ENCODE measurements at regions not wholly inside any gene's neighbourhood (a gene's known extent, or its start where the extent isn't known, plus 50 kb on each side); places are given as distances from the start of the nearest gene placed in this dataset.

DNA sequence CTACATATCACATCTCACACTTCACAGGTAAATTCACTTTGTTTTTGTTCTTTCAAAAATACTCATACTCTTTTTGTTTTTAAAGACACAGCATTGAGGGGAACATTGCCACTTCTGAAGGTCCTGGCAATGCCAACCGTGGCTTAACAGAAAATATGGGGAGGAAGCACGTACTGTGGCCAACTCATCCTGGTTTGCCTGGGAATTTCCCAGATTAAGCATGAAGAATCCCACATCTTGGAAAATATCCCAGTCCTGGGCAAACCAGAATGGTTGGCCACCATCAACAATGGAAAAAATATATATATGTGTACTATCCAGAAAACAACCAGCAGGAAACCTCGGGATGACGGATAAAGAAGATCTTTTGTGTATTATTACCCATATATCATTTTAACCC is 1032.2 kb upstream of the SLC10A2 start:
- no peak overlapping the region for H3K27ac ChIP-seq (ENCODE audit: low read depth, low read length)
- H3K4me2 ChIP-seq (ENCODE audit: low read length): no peak overlapping the region

DNA sequence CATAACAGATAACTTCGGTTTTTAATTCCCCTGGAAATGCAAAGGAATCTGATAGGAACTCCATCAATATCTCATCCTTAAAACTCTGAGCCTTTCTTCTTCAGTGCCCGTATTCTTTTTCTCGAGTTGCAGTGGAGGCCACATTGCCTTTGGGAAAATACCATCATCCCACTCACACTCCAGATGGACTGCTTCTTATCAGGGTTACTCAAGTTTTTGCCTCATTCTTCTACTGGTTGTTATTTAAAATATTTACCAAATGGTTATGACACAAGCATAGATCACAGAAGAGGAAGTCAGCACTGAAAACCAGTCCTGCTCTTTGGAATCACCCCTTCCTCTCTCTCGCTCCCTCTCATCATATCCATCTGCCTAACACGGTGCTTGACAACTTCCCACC is 1020.5 kb upstream of the SLC10A2 start:
- no peak overlapping the region for H3K4me2 ChIP-seq (ENCODE audit: low read length)
- H3F3A ChIP-seq (ENCODE audit: control insufficient read depth, insufficient read depth): no peaks in the 10 kb centered on the region
- no peaks in the 10 kb centered on the region for H4K20me1 ChIP-seq (ENCODE audit: control insufficient read depth, insufficient read depth, low read depth, low read length)
- H3K79me2 ChIP-seq (ENCODE audit: control insufficient read depth, low read length): no peaks in the 10 kb centered on the region
- H3K27me3 ChIP-seq (ENCODE audit: control insufficient read depth, low read length): no peaks in the 10 kb centered on the region
- H3K4me3 ChIP-seq (ENCODE audit: low read length): no peak overlapping the region
- H3K9me3 ChIP-seq (ENCODE audit: control insufficient read depth, insufficient read depth, low read length): no peaks in the 10 kb centered on the region
- TF ChIP-seq, protein P1, sequence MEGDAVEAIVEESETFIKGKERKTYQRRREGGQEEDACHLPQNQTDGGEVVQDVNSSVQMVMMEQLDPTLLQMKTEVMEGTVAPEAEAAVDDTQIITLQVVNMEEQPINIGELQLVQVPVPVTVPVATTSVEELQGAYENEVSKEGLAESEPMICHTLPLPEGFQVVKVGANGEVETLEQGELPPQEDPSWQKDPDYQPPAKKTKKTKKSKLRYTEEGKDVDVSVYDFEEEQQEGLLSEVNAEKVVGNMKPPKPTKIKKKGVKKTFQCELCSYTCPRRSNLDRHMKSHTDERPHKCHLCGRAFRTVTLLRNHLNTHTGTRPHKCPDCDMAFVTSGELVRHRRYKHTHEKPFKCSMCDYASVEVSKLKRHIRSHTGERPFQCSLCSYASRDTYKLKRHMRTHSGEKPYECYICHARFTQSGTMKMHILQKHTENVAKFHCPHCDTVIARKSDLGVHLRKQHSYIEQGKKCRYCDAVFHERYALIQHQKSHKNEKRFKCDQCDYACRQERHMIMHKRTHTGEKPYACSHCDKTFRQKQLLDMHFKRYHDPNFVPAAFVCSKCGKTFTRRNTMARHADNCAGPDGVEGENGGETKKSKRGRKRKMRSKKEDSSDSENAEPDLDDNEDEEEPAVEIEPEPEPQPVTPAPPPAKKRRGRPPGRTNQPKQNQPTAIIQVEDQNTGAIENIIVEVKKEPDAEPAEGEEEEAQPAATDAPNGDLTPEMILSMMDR (IDR thresholded peaks at IDR 0.05; ENCODE audit: low read depth, low read length, poor library complexity, severe bottlenecking): no peak
- no peak for TF ChIP-seq EZH2phosphoT487 (IDR thresholded peaks at IDR 0.05; ENCODE audit: borderline replicate concordance, low read length)
- H3K4me1 ChIP-seq (ENCODE audit: control insufficient read depth, low read length): no peaks in the 10 kb centered on the region
- no peaks in the 10 kb centered on the region for H3K9me2 ChIP-seq (replicated peaks; ENCODE audit: control insufficient read depth, low read length)
- no peak overlapping the region for H3K27ac ChIP-seq (ENCODE audit: low read depth, low read length)
- no peaks in the 10 kb centered on the region for H3K36me3 ChIP-seq (ENCODE audit: control insufficient read depth, low read length)

More for the DNA sequence above, 1032.2 kb upstream of the SLC10A2 start:
- TF ChIP-seq, protein P1 (IDR thresholded peaks at IDR 0.05; ENCODE audit: low read depth, low read length, poor library complexity, severe bottlenecking): no peak
- TF ChIP-seq EZH2phosphoT487 (IDR thresholded peaks at IDR 0.05; ENCODE audit: borderline replicate concordance, low read length): no peak
- Histone ChIP-seq H3K4me3 (ENCODE audit: low read length) (no peak overlapping the region), H4K20me1 (ENCODE audit: control insufficient read depth, insufficient read depth, low read depth, low read length) (no peaks in the 10 kb centered on the region), H3K27me3 (ENCODE audit: control insufficient read depth, low read length) (no peaks in the 10 kb centered on the region), H3K79me2 (ENCODE audit: control insufficient read depth, low read length) (no peaks in the 10 kb centered on the region), H3F3A (ENCODE audit: control insufficient read depth, insufficient read depth) (no peaks in the 10 kb centered on the region), H3K9me2 (replicated peaks; ENCODE audit: control insufficient read depth, low read length) (no peaks in the 10 kb centered on the region), H3K9me3 (ENCODE audit: control insufficient read depth, insufficient read depth, low read length) (no peaks in the 10 kb centered on the region), H3K4me1 (ENCODE audit: control insufficient read depth, low read length) (no peaks in the 10 kb centered on the region), H3K36me3 (ENCODE audit: control insufficient read depth, low read length) (no peaks in the 10 kb centered on the region)

DNA sequence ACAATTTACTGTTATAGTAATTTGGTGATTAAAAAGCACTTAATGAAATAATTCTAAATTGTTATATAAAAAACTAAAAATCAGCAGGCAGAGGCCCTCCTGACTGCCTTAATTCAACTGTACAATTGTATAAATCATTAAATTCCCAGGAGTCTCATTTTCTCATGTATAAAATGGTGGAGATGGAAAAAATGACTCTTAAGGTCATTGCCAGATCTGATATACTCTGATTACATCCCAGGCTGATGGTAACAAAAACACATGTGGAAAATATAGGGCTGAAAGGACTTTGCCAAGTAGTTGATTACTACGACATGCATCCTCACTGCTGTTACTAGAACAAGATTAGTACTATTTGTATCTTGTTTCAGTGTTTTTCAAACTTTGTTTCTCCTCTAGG is 1020.0 kb upstream of the SLC10A2 start:
- H4K20me1 ChIP-seq (ENCODE audit: control insufficient read depth, insufficient read depth, low read depth, low read length): no peaks in the 10 kb centered on the region
- no peaks in the 10 kb centered on the region for H3K27me3 ChIP-seq (ENCODE audit: control insufficient read depth, low read length)
- H3F3A ChIP-seq (ENCODE audit: control insufficient read depth, insufficient read depth): no peaks in the 10 kb centered on the region
- no peak overlapping the region for H3K27ac ChIP-seq (ENCODE audit: low read depth, low read length)
- no peaks in the 10 kb centered on the region for H3K79me2 ChIP-seq (ENCODE audit: control insufficient read depth, low read length)
- no peak for TF ChIP-seq EZH2phosphoT487 (IDR thresholded peaks at IDR 0.05; ENCODE audit: borderline replicate concordance, low read length)
- TF ChIP-seq, protein P1 (IDR thresholded peaks at IDR 0.05; ENCODE audit: low read depth, low read length, poor library complexity, severe bottlenecking): no peak
- H3K9me3 ChIP-seq (ENCODE audit: control insufficient read depth, insufficient read depth, low read length): no peaks in the 10 kb centered on the region
- H3K36me3 ChIP-seq (ENCODE audit: control insufficient read depth, low read length): no peaks in the 10 kb centered on the region
- H3K4me2 ChIP-seq (ENCODE audit: low read length): no peak overlapping the region
- H3K9me2 ChIP-seq (replicated peaks; ENCODE audit: control insufficient read depth, low read length): no peaks in the 10 kb centered on the region
- no peak overlapping the region for H3K4me3 ChIP-seq (ENCODE audit: low read length)
- H3K4me1 ChIP-seq (ENCODE audit: control insufficient read depth, low read length): no peaks in the 10 kb centered on the region

DNA sequence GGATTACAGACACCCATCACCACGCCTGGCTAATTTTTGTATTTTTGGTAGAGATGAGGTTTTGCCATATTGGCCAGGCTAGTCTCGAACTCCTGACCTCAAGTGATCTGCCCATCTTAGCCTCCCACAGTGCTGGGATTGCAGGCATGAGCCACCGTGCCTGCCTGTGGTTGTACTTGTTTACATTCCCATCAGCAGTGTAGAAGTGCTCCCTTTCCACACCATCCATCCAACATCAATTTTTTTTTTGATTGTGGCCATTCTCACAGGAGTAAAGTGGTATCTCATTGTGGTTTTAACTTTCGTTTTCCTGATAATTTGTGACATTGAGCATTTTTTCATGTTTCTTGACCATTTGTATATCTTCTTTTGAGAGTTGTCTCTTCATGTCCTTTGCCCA is 1019.4 kb upstream of the SLC10A2 start:
- no peaks in the 10 kb centered on the region for H3F3A ChIP-seq (ENCODE audit: control insufficient read depth, insufficient read depth)
- no peaks in the 10 kb centered on the region for H3K9me2 ChIP-seq (replicated peaks; ENCODE audit: control insufficient read depth, low read length)
- H3K9me3 ChIP-seq (ENCODE audit: control insufficient read depth, insufficient read depth, low read length): no peaks in the 10 kb centered on the region
- no peaks in the 10 kb centered on the region for H3K79me2 ChIP-seq (ENCODE audit: control insufficient read depth, low read length)
- no peaks in the 10 kb centered on the region for H3K36me3 ChIP-seq (ENCODE audit: control insufficient read depth, low read length)
- H4K20me1 ChIP-seq (ENCODE audit: control insufficient read depth, insufficient read depth, low read depth, low read length): no peaks in the 10 kb centered on the region
- no peaks in the 10 kb centered on the region for H3K27me3 ChIP-seq (ENCODE audit: control insufficient read depth, low read length)
- no peaks in the 10 kb centered on the region for H3K4me1 ChIP-seq (ENCODE audit: control insufficient read depth, low read length)
- TF ChIP-seq EZH2phosphoT487 (IDR thresholded peaks at IDR 0.05; ENCODE audit: borderline replicate concordance, low read length): no peak
- no peak overlapping the region for H3K27ac ChIP-seq (ENCODE audit: low read depth, low read length)
- no peak overlapping the region for H3K4me3 ChIP-seq (ENCODE audit: low read length)
- no peak overlapping the region for H3K4me2 ChIP-seq (ENCODE audit: low read length)
